TTC549 (cell line): ENCODE measurements at regions not wholly inside any gene's neighbourhood (a gene's known extent, or its start where the extent isn't known, plus 50 kb on each side); places are given as distances from the start of the nearest gene placed in this dataset.

Experiments used
- FAIRE-seq: peaks from 2 replicates; lab custom pipeline; 2012; peaks lifted over from hg19 to GRCh38; lab: Jason Lieb, UNC

GRCh38 chr4:19314116-19314515 lies 937.6 kb upstream of the SLIT2 start:
- FAIRE-seq = no peak

- no peak for FAIRE-seq
These were observed 942.3 kb upstream of the SLIT2 start for GRCh38 chr4:19309378-19309777.

DNA sequence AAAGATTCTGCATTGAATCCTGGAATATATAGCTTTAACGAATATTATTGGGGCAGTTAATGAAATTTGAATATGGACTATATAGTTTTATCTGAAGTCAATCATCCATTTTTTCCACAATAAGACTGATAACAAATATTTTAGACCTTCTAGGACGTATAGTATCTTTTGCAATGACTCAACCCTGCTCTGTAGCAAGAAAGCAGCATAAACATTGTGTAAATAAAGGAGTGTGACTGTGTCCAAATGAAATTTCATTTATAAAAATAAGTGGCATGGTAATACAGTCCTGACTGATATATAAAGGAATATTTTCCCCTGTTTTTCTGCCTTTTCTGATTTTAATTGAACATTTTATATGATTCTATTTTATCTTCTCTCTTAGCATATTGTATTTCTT lies 947.7 kb upstream of the SLIT2 start:
- FAIRE-seq = no peak

GRCh38 chr4:19301527-19301926 lies 950.2 kb upstream of the SLIT2 start:
- FAIRE-seq = no peak

DNA sequence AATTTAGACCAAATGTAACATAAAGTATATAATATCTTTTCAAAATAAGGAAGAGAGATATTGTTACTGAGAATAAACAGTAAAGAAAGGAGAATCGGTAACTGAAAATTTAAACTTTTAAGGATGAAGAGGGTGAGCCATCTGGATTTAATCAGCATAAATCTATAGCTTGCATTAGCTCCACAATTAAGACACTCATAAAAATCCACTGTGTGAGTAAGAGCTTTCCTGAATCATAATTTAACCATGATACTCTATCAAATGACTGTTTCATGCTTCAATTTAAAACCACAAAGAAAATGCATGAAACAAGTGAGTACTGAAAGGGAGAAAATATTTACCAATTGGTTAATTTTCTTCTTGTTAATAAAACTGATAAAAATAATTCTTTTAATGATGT lies 951.5 kb upstream of the SLIT2 start:
- FAIRE-seq = no peak

- FAIRE-seq = no peak
These were observed 952.7 kb upstream of the SLIT2 start for GRCh38 chr4:19298998-19299397.

GRCh38 chr4:19293781-19294180 lies 957.9 kb upstream of the SLIT2 start:
- no peak for FAIRE-seq

- FAIRE-seq = no peak
These were observed 958.6 kb upstream of the SLIT2 start for GRCh38 chr4:19293080-19293479.

- no peak for FAIRE-seq
These were observed 964.8 kb upstream of the SLIT2 start for GRCh38 chr4:19286924-19287323.

GRCh38 chr4:19285146-19285545 lies 966.6 kb upstream of the SLIT2 start:
- no peak for FAIRE-seq

GRCh38 chr4:19278665-19279064 lies 973.0 kb upstream of the SLIT2 start:
- no peak for FAIRE-seq

- FAIRE-seq = no peak
These were observed 985.1 kb upstream of the SLIT2 start for GRCh38 chr4:19266566-19266965.

GRCh38 chr4:19262467-19262866 lies 989.2 kb upstream of the SLIT2 start:
- no peak for FAIRE-seq

DNA sequence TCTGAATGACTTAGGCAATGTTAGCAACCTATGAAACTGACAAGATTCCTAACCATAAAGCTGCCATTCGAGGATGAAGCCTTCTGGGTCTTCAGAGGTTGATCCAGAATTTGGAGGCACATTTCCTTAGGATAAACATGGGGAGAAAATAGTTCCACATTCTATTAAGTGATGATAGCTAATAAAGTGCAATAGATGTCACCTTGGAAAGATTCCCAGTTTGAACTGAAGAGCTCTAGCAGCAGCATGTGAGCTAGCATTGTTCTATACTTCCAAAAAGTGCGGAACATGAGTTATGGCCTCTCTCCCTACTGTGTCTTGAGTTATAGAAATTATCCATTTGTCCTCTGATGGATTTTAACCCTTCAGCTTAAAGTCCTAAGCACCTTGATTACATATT lies 991.4 kb upstream of the SLIT2 start:
- FAIRE-seq = no peak

DNA sequence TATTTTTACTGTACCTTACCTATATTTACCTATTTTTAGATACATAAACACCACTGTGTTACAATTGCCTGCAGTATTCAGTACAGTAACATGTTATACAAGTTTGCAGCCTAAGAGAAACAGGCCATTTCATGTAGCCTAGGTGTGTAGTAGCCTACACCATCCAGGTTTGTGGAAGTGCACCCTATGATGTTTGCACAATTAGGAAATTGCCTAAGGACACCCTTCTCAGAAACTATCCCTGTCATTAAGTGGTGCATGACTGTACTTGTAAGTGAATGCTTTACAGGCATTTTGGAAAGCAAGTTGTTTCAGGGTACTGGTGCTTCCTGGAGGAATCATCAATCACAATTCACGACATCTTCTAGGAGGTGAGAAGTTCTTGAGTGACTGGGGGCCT lies 991.8 kb upstream of the SLIT2 start:
- no peak for FAIRE-seq

GRCh38 chr4:19256823-19257222 lies 994.9 kb upstream of the SLIT2 start:
- no peak for FAIRE-seq

DNA sequence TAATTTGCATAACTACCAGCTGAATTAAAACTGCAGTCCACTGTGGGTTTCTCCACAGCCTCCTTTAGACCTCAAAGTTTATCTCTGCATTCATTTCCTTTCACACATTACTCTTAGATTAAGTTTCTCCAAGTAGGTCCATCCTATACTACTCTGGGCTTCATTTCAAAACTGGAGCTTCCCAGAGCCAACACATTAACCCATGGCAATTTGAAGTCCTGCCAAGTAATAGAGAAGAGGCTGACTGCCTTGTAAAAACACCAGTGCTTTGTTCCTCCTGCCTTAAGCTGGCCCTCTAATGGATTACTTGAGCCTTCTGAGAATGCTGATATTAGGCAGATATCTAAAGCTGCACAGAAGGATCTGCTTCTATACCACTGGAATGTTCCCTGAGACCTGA lies 997.2 kb upstream of the SLIT2 start:
- FAIRE-seq = no peak

- FAIRE-seq = no peak
These were observed 1003.7 kb upstream of the SLIT2 start for GRCh38 chr4:19248023-19248422.

DNA sequence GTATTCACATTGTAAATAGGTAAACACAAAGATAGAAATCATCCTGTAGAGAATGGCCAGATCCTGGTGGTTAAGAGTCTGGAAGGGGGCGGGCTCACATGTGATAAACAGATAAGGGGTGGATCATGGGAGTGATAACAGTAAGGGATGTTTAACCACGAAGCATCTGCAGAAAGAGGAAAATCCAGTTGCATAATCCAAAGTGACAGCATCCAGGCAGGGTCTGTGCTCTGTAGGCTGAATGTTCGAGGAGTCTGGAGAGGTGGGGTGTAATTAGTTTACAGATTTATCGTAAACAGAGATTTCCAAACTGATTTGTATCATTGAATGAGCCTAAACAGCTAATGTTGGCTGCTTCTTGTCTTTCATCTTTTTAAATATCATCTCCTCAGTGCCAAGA lies 1009.8 kb upstream of the SLIT2 start:
- FAIRE-seq = no peak

DNA sequence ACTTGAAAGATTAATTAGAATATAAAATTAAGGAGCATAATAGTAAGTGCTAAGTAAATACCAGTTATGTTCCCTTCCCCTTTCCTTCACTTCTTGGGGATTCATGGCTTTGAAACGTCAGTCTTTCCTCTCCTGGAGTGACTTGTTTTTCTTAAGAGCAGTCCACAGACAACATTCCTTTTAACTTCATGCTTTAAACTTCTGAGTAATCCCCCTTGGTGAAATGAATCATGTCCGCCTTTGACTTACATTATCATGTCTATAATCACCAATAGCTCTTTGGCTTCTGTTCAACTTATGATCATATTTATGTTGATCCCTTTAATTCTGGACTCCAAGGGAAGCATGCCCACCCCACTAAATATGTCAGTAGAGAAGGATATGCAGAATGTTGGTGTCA lies 1012.1 kb upstream of the SLIT2 start:
- FAIRE-seq = no peak

GRCh38 chr4:19236473-19236872 lies 1015.2 kb upstream of the SLIT2 start:
- no peak for FAIRE-seq

GRCh38 chr4:19230906-19231545 lies 1020.7 kb upstream of the SLIT2 start:
- no peak for FAIRE-seq

- FAIRE-seq = no peak
These were observed 1024.0 kb upstream of the SLIT2 start for GRCh38 chr4:19227701-19228100.

DNA sequence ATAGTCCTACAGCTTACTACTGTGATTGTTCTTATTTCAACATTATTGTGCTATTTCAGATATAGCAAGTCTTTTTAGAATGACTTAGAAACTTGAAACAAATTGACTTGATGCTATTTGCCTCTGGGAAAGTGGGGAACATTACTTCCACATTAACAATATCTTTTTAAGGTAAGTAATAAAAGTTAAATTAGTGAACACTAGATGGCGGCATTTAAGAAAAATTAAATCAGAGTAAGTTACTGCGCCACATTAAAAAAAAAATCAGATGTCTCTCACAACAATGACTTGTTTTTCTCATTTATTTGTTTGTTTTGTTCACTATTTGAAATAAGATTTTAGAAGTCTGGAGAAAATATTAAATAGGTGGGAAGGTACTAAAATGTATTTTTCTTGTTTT lies 1026.9 kb upstream of the SLIT2 start:
- peak; percentile 86 for FAIRE-seq

DNA sequence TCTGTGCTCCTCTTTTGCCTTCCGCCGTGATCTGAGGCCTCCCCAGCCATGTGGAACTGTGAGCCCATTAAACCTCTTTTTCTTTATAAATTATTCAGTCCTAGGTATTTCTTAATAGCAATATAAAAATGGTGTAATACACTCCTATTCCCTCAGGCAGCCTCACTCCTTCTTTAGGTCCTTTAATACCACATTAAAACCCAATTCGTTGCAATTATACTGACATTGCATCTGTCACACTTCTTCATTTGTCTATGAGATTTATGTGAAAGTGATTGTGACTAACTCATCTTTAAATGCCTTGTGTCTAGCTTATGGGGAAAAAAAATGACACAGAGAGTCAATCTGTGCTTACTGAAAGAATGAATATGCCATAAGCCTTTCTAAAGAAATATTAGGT lies 1035.2 kb upstream of the SLIT2 start:
- FAIRE-seq = no peak
